ENCODE measurements at regions not wholly inside any gene's neighbourhood (a gene's known extent, or its start where the extent isn't known, plus 50 kb on each side); places are given as distances from the start of the nearest gene placed in this dataset.
"Not testable (repeated sequence)": the region's sequence is repeated elsewhere in the genome, so short reads cannot be mapped to it uniquely, and the experiment has no call there.

DNA sequence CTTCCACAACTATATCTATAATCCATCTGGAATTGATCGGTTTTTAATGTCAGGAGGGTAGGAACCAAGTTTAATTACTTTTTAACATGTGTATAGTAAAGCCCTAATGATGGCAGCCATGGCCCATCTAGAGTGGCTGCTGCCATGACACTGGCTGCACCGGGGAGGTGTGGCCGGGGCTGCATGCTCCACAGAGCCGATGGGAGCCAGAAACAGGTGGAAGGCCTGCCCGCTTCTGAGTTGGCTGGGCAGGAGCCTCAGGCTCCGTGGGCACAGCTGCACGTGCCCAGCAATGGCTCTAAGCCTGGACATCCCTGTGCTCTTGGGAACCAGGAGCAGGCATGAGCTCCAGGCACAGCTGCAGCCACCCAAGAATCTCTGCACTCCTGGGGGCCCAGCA is 73.0 kb downstream of the GBP6 start:
- DNase-seq, result no peak

DNA sequence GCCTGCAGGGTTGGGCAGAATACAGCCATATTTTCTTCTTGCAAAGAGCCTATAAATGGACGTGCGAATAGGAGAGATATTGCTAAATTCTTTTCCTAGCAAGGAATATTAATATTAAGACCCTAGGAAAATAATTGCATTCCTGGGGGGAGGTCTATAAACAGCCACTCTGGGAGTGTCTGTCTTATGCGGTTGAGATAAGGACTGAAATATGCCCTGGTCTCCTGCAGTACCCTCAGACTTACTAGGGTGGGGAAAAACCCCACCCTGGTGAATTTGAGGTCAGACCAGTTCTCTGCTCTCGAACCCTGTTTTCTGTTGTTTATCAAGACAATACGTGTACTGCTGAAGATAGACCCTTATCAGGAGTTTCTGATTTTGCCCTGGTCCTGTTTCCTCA is 74.4 kb downstream of the GBP6 start:
- not testable (repeated sequence) for DNase-seq

DNA sequence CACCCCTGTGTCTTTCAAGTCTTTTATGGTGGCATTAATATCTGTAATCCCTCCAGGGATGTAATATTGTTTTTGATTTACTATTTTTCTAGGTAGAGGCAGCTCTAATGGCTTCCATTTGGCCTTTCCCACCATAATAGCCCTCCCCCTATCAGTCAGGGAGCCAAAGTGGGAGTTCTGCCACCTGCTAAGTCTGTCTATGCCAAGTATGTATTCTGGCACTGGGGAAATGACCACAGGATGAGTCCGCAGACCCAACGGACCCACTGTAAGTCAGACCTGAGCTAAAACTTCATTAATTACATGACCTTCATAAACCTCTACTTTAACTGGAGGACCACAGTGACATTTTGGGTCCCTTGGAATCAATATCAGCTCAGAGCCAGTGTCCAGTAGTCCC is 77.1 kb downstream of the GBP6 start:
- DNase-seq, result no peak

DNA sequence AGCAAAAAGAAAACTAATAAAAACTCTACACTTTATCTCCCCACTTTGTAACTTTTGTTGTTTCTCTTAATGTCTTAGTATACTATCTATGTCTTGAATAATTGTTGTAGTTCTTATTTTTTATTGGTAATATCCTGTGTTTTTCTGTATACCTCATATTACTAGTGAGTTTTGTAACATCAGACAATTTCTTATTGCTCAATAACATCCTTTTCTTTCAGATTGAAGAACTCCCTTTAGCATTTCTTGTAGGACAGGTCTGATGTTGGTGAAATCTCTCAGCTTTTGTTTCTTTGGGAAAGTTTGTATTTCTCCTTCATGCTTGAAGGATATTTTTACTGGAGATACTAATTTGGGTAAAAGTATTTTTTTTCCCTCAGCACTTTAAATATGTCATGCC is 79.8 kb upstream of the LRRC8B start:
- no peak for DNase-seq

DNA sequence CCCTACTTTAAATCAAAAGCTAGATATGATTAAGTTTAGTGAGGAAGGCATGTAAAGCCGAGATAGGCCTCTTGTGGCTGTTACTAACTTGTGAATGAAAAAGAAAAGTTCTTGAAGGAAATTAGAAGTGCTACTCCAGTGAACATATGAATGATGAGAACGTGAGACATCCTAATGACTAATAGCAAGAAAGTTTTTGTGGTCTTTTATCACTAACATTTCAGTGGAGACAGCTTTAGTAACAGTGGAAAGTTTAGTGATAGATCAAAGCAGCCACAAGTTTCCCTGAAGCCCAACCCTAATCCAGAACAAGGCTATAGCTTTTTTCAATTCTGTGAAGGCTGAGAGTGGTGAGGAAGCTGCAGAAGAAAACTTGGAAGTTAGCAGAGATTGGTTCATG is 73.6 kb upstream of the LRRC8B start:
- no peak for DNase-seq

DNA sequence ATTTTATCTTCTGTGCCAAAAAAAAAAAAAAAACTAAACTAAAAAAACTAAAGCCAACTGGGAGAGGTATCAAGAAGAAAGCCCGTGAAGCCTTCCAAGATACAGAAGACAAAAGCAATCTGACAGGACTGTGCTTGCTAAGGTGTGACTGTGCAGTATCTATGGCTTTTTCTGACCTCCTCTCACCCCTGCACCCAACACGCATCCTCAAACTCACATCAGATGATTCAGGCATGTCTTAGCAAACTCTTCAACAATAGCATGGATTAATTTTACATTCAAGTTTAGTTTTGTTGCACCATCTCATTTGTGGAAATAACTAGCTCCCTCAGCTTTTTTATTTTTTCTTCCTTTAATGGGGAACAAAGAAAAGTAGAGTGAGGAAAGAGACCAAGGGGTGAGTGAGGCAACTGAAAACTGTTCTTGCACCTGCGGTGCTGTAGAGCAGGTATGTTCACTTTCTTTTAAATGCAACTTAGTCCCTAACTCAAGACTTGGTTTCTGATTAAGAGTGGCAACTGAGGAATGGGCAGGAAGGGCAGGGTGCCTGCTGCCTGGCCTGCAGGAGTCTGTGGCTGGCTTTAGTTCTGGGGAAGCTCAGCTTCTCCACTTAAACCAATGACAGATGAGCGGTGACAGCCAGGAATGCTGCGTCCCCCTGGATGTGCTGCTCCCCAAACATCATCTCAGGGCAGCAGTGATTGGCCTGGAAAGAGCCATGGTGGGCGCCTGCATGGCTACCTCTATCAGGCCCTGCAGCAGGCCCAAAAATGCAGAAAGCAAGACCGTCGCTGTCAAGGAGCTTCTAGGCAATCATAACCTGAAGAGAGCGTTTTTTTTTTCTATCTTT is 71.3 kb upstream of the LRRC8B start:
- no peak for DNase-seq

DNA sequence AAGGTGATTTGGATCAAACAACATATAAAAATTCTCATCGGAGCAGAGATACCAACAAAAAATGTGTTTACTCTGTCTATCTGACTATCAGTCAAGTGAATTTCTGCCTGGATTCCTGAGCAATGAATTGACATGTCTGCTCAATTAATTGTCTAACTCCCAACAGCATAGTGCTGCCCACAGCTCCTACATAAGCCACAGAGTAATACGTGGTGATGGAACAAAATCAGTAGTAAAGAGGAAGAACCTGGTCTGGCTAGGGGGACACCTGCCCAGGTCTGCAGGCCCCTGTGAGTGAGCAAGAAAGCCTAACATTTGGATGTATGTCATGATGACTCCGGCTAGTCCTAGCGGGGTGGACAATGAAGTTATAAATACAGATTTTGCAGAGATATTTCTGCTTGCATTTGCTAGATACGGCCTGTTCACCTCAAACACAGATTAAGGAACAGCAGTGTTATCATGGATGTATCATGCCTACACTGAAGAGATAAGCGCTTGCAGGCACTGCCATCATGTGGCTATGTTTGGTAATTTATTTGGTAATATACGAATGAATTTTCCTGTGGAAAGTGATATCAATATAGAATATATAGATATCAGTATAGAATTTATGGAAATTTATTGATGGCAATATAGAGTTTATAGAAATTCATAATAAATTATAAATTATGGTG is 69.6 kb upstream of the LRRC8B start:
- peak; percentile 25 for DNase-seq

DNA sequence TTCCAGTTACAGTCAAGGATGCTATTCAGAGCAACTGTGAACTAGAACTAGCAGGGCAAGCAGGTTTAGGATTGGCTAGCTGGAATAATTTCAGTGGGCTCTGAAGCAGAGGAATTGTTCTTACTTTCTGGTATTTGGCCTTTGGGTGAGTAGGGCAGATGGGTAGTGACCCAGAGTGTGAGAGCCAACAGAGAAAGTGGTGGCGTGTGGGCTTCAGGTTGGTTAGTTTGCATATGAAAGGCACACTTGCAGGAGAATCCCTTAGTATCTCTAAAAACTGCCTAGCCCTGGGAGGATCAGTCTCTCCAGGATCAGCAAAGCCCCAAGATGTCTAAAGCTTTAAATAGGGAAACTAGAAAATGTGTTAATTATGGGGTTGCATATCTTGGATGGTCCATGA is 67.6 kb upstream of the LRRC8B start:
- DNase-seq, result no peak

DNA sequence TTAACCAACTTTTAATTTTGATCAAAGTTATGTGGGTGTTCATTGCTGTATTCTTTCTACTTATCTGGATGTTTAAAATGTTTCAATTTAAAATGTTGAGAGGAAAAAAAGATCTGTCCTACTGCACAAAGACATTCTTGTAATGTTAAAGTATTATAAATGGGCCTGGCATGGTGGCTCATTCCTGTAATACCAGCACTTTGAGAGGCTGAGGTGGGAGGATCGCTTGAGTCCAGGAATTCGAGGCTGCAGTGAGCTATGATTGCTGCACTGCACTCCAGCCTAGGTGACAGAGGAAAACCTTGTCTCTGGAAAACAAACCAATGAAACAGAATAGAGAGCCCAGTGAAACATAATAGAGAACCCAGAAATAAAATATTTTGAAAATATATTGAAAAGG is 65.5 kb upstream of the LRRC8B start:
- DNase-seq, result no peak

DNA sequence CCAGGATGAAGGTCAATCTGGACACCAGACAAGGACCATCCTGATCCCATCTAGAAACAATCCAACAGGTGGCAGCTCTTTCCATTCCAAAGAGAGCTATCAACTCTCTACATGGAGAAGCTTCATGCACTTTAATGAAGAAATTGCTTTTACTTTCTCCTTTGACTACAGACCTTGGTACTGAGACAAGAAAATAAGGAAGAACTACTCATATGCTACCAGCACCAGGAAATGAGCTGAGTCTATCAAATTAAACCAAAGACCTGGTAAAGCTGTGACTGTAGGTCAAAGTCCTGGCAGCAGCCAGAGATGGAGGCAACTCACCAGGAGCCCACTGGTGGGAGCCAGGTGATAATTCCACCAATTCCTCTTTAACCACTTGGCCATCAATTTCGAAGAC is 64.3 kb upstream of the LRRC8B start:
- DNase-seq, result no peak

DNA sequence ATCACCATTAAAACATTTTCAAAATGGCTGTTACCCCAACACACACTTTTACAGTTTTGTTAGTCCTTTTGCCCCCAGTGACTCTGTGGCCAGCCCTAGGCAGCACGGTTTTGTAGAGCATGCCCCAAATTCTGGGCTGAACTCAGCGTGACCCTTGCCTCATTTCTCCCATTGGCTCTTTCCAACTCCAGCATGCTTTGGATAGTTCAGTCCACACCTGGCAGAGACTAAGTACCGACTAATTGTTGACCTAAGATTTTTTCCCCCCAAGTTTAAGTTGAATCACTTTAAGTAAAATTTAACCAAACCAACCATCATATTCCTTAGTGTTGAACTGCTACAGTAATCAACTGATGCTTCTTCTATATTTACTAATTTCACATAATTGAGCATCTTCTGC is 62.4 kb upstream of the LRRC8B start:
- DNase-seq, result no peak

DNA sequence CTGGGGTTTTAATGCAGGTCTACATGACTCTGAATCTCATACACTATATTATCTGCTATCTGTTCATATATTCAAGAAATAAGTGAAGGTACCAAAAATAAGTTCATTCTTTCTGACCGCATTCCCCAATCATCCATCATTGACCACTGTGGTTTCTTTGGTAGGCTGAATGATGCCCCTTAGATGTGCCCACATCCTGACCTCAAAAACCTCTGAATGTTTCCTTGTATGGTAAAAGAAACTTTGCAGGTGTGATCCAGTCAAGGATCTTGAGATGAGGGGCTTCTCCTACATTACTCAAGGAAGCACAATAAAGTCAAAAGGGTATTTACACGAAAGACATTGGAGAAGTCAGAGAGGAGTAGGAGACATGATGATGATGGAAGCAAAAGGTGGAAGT is 60.6 kb upstream of the LRRC8B start:
- no peak for DNase-seq

DNA sequence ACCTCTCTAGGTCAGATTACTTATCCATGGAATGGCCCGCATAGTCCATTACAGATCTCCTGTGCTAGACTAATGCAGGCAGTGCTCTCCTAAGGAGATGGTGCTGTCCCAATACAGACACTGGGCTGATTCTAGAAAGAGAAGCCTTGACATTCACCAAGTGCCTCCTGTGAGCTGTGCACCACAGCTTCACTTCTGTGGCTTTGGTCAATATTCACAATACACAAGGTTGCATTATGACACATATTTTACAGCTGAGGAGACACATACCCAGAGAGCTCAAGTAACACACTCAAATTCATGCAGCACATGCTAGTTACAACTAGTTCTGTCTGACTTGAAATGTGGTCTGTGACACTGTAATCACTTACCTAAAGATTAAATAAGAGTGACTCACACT is 59.4 kb upstream of the LRRC8B start:
- DNase-seq, result no peak

DNA sequence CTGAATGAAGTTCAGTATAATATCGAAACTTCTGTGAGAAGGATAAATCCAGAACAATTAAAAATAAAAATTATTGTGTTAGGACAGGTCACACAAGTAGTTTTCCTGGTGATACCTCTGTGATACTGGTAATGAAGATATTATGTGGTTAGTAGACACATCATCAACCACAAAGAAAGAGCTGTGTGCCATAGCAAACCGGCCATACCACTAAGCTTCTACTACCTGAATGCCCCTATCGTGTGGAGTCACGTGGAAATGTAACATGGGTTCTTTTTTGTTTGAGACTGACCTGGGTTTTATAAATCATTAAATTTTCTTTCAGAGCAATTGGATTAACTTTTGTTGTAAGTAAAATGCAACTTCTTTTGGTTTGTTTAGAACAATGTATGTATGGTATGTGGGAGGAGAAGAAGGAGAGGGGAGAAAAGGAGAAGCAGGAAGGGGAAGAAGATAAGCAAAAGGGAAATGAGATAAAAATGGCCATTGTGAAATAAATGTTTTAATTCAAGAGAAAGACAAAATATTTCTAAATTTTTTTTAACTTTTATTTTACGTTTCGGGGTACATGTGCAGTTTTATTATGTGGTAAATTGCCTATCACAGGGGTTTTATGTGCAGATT is 58.2 kb upstream of the LRRC8B start:
- no peak for DNase-seq

DNA sequence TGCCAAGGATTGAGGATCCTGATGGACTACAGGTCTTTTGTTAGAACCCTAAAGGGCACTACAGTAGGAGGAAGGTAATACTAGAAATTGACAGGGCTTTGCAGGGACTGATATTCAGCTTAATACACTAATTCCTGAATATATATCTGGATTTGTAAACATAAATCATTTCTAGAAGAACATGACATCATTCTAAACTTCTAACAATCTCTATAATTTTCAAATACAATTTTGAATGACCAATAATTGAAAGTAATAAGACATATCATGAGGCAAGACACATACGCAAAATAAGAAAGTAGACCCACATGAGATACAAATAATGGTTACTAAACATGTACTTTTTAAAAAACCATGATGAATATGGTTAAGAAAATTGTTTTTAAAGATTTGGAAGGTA is 52.4 kb upstream of the LRRC8B start:
- no peak for DNase-seq

DNA sequence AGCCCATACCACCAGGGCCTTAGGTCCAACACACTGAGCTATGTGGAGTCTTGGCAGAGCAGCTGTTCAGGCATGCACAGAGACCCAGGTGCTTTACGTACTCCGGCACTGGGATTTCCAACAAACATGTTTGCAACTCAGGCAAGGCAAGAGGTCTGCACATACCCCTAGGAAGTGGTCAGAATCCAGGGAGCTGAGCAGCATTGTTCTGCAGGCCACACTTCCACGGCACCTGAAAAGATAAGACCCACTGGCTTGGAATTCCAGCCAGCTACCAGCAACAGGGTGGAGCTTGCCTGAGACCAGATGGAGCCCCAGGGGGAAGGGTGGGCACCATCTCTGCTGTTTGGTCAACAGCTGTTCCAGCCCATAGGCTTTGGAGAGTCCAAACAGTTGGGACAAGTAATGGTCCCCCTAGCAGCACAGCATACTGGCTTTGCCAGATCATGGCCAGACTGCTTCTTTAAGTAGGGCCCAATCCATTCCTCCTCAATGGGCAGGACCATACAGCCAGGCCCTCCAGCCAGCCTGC is 51.7 kb upstream of the LRRC8B start:
- DNase-seq, result no peak

All from left kidney (tissue), 1 donor.